ENCODE measurements at regions not wholly inside any gene's neighbourhood (a gene's known extent, or its start where the extent isn't known, plus 50 kb on each side); places are given as distances from the start of the nearest gene placed in this dataset.

- H3K4me3 ChIP-seq (ENCODE audit: low read depth, low read length), result no peak overlapping the region
- ChIA-PET POLR2A (no interaction called here), CTCF (no interaction called here)
- no peaks in the 10 kb centered on the region for H3K36me3 ChIP-seq (ENCODE audit: control insufficient read depth, insufficient read depth, low read length)
- DNase-seq (ENCODE audit: low read depth), result no peak
- peaks cover 1% of the 10 kb centered on the region; the same call in 1 of the 2 replicates for H3K27me3 ChIP-seq (ENCODE audit: control insufficient read depth, insufficient read depth, low read length)
- TF ChIP-seq CTCF (IDR thresholded peaks at IDR 0.05; ENCODE audit: insufficient read depth, low read depth, low read length), result no peak
These were observed 79.1 kb upstream of the HECW1 start for GRCh38 chr7:43033369-43033768.

DNA sequence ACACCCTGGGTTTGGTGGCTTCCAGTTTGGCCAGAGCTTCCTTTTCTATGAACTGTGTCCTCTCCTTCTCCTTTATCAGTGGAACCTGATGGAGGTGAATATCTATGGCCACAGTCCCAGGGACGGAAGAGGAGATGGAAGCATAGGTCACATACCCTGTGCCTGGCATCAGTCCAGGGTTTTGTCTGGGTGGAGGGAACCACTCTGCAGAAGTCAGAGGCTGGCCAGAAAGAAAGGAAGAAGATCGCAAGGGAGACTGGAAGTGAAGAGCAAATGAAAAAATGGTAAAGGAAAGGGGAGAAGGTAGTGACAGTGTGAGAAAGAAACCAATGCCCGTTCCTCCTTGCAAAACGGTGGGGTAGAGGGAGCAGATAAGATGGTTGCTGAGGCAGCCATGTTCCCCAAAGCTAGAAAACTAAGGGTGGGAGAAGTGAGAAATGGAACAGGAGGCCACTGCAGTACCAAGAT is 77.9 kb upstream of the HECW1 start:
- ChIA-PET POLR2A (no interaction called here), CTCF (no interaction called here)
- no peak for TF ChIP-seq CTCF (IDR thresholded peaks at IDR 0.05; ENCODE audit: insufficient read depth, low read depth, low read length)
- no peak for DNase-seq (ENCODE audit: low read depth)
- Histone ChIP-seq H3K27me3 (ENCODE audit: control insufficient read depth, insufficient read depth, low read length) (peaks cover 1% of the 10 kb centered on the region; the same call in 1 of the 2 replicates), H3K4me3 (ENCODE audit: low read depth, low read length) (no peak overlapping the region), H3K36me3 (ENCODE audit: control insufficient read depth, insufficient read depth, low read length) (no peaks in the 10 kb centered on the region)

GRCh38 chr7:43037531-43037930 is 74.9 kb upstream of the HECW1 start:
- TF ChIP-seq CTCF (IDR thresholded peaks at IDR 0.05; ENCODE audit: insufficient read depth, low read depth, low read length), result no peak
- no peak overlapping the region for H3K4me3 ChIP-seq (ENCODE audit: low read depth, low read length)
- POLR2A ChIA-PET, result no interaction called here
- DNase-seq (ENCODE audit: low read depth), result no peak
- H3K36me3 ChIP-seq (ENCODE audit: control insufficient read depth, insufficient read depth, low read length), result no peaks in the 10 kb centered on the region
- H3K27me3 ChIP-seq (ENCODE audit: control insufficient read depth, insufficient read depth, low read length), result no peaks in the 10 kb centered on the region; the same call in 1 of the 2 replicates
- CTCF ChIA-PET, result interaction anchor here (0.8 to 1.5 kb wide), 3 partner anchors 8 to 418 kb away, joined by 3 read pairs; no protein-coding TSS in a partner anchor

- Histone ChIP-seq H3K27me3 (ENCODE audit: control insufficient read depth, insufficient read depth, low read length) (no peaks in the 10 kb centered on the region; the same call in 1 of the 2 replicates), H3K36me3 (ENCODE audit: control insufficient read depth, insufficient read depth, low read length) (no peaks in the 10 kb centered on the region), H3K4me3 (ENCODE audit: low read depth, low read length) (no peak overlapping the region)
- POLR2A ChIA-PET, result no interaction called here
- CTCF ChIA-PET, result interaction anchor here (1.2 to 1.5 kb wide), 2 partner anchors 9 to 68 kb away, joined by 3 read pairs; no protein-coding TSS in a partner anchor
- no peak for TF ChIP-seq CTCF (IDR thresholded peaks at IDR 0.05; ENCODE audit: insufficient read depth, low read depth, low read length)
- peak; percentile 85 for DNase-seq (ENCODE audit: low read depth)
These were observed 74.2 kb upstream of the HECW1 start for GRCh38 chr7:43038254-43038653.

DNA sequence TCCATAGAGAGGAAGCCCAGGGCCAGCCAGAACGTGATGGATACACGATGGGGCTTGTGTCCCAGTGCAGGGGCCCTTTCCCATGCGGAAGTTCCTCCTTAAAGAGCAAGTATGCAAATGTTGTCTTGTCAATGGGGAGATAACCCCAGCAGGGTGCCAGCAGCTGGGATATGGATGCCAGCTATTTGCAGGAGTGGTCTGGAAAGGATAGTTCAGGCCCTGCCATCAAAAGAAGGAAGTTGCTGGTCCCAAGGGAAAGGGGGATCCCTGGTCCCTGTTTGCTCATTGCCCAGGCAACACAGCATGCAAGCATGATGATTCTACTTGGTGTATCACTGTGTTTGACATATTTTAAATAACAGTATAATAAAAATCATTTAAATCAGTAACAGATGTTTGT is 73.1 kb upstream of the HECW1 start:
- H3K36me3 ChIP-seq (ENCODE audit: control insufficient read depth, insufficient read depth, low read length), result no peaks in the 10 kb centered on the region
- no peaks in the 10 kb centered on the region for H3K27me3 ChIP-seq (ENCODE audit: control insufficient read depth, insufficient read depth, low read length)
- ChIA-PET POLR2A (no interaction called here), CTCF (no interaction called here)
- TF ChIP-seq CTCF (IDR thresholded peaks at IDR 0.05; ENCODE audit: insufficient read depth, low read depth, low read length), result no peak
- no peak overlapping the region for H3K4me3 ChIP-seq (ENCODE audit: low read depth, low read length)
- peak; percentile 58 for DNase-seq (ENCODE audit: low read depth)

Measured in BJ (cell line).